ENCODE measurements at regions not wholly inside any gene's neighbourhood (a gene's known extent, or its start where the extent isn't known, plus 50 kb on each side); places are given as distances from the start of the nearest gene placed in this dataset.

DNA sequence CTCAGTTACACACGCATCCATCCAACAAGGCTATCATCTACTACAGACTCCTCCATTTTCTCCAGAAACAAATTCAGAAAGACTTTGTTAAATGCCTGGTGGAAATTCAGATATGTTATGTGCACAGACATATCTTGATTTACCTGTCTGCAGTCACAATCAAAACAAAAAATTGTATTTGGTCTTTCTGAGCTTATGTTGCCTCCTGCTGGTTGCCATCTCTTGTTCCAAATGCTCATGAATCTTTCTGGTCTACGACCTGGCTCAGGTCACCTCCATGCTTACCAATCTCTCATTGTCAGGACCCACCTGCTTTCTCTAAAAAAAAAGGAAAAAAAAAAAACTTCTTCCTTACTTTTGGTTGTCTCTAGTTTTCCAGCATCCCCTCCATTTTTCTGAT lies 169.2 kb upstream of the PLXNC1 start:
- TF ChIP-seq POLR2A (IDR thresholded peaks at IDR 0.05), result no peak
- TF ChIP-seq, protein P1, sequence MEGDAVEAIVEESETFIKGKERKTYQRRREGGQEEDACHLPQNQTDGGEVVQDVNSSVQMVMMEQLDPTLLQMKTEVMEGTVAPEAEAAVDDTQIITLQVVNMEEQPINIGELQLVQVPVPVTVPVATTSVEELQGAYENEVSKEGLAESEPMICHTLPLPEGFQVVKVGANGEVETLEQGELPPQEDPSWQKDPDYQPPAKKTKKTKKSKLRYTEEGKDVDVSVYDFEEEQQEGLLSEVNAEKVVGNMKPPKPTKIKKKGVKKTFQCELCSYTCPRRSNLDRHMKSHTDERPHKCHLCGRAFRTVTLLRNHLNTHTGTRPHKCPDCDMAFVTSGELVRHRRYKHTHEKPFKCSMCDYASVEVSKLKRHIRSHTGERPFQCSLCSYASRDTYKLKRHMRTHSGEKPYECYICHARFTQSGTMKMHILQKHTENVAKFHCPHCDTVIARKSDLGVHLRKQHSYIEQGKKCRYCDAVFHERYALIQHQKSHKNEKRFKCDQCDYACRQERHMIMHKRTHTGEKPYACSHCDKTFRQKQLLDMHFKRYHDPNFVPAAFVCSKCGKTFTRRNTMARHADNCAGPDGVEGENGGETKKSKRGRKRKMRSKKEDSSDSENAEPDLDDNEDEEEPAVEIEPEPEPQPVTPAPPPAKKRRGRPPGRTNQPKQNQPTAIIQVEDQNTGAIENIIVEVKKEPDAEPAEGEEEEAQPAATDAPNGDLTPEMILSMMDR (IDR thresholded peaks at IDR 0.05), result no peak

Data from lower leg skin (tissue), 3 donors.